ENCODE measurements at regions not wholly inside any gene's neighbourhood (a gene's known extent, or its start where the extent isn't known, plus 50 kb on each side); places are given as distances from the start of the nearest gene placed in this dataset.

DNA sequence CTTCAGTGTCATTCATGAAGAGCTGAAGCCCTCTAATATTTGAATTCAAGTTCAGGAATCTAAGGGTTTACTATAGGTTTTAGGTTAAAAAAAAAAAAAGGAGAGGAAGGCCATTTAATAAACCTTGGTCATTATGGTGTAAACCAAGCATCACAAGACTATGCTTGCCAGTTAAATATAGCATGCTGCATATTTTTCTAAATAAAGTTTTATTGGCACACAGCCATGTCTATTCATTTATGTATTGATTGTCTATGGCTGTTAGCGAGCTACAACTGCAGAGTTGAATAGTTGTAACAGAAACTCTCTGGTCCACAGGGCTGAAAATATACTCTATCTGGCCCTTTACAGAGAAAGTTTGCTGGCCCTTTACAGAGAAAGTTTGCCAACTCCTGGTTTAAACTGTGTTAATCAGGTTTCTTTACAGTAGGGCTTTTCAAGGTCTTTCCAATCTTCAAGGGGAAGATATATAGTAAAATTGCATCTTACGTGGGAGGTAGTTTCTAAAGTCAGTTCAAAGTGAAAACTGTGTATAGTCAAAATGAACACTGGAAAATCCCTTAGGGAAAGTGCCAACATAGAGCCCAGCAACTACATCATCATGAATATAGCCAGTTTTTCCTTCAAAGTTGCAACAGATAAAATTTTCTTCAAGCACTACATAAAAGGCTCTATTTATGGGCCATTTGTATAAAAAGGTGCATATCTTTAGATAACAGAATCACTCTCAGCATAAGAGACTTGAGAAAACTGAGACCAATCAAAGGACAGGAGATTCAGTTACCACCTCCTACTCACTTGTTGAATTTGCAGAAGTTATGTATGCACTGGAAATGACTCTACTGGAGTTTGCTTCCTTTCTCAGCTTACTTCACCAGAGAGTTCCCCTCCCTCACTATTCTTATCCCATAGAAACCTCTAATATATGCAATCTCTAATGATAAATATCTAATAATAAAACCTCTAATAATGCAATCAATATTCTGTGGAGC lies 49.7 kb upstream of the FRMD4B start:
- DNase-seq, result no peak

Data from NCI-H2029 (cell line).